Kidney (tissue), 13 donors: ENCODE measurements at regions not wholly inside any gene's neighbourhood (a gene's known extent, or its start where the extent isn't known, plus 50 kb on each side); places are given as distances from the start of the nearest gene placed in this dataset.
A peak's percentile ranks its signal among the peaks of the same experiment; 100 is the strongest.

ENCODE experiments used
- DNase-seq, 5 donors: peaks; one replicate each; pipeline ENCODE4 v3.0.0-alpha.2; 2013 to 2020
- FAIRE-seq: peaks from 2 replicates; lab custom pipeline; 2012; peaks lifted over from hg19 to GRCh38; lab: Jason Lieb, UNC
- H3K27ac ChIP-seq, 2 donors: one replicate each; pipeline ENCODE4 v1.7.0; 2013; ENCODE audit warnings: low read depth in 2 of 2, low read length in 2 of 2, inconsistent platforms in 1 of 2
- H3K27me3 ChIP-seq: one replicate; pipeline ENCODE4 v1.7.1; 2013; ENCODE audit warnings: low read length, inconsistent platforms; ENCODE audit not compliant: control insufficient read depth, insufficient read depth
- H3K36me3 ChIP-seq, 3 donors: one replicate each; pipeline versions ENCODE4 v1.7.0 to v1.7.1; 2013; ENCODE audit warnings: low read length in 3 of 3, control low read depth in 1 of 3, inconsistent platforms in 1 of 3; ENCODE audit not compliant: insufficient read depth in 3 of 3, control insufficient read depth in 2 of 3
- H3K4me1 ChIP-seq, 3 donors: one replicate each; pipeline versions ENCODE4 v1.7.0 to v1.7.1; 2013; ENCODE audit warnings: low read length in 3 of 3, inconsistent platforms in 1 of 3, low read depth in 1 of 3; ENCODE audit not compliant: control insufficient read depth in 2 of 3, insufficient read depth in 2 of 3
- H3K4me3 ChIP-seq, 3 donors: one replicate each; pipeline versions ENCODE4 v1.7.0 to v1.8.1; 2013; ENCODE audit warnings: low read length in 3 of 3, control low read depth in 1 of 3, inconsistent platforms in 1 of 3
- H3K9ac ChIP-seq, 3 donors: one replicate each; pipeline versions ENCODE4 v1.7.0 to v1.7.1; 2013; ENCODE audit warnings: low read length in 3 of 3, control low read depth in 1 of 3, inconsistent platforms in 1 of 3
- H3K9me3 ChIP-seq, 3 donors: one replicate each; pipeline versions ENCODE4 v1.7.0 to v1.7.1; 2013; ENCODE audit warnings: low read length in 3 of 3, control low read depth in 1 of 3, inconsistent platforms in 1 of 3; ENCODE audit not compliant: control insufficient read depth in 2 of 3, insufficient read depth in 1 of 3
- intact Hi-C: fragments of 100-400 bp; cut with DNase I; formaldehyde crosslinking; loops from one replicate; pipeline ENCODE4 v1.11.1; 2022
- TF ChIP-seq, protein P1 (sequence below): IDR thresholded peaks from 3 replicates; pipeline ENCODE4 v1.5.1; 2012; ENCODE audit warnings: mild to moderate bottlenecking, moderate library complexity, borderline replicate concordance; ENCODE audit not compliant: insufficient read depth; ENCODE audit errors: extremely low read depth
- donor health status: control.
- donor health status: control.
- donor health status: control.
- donor health status: control.
- donor health status: control.
- donor health status: DM: yes; HTN: yes; CAD: no.
- donor health status: Normal renal cell carcinoma (clear cell type).

DNA sequence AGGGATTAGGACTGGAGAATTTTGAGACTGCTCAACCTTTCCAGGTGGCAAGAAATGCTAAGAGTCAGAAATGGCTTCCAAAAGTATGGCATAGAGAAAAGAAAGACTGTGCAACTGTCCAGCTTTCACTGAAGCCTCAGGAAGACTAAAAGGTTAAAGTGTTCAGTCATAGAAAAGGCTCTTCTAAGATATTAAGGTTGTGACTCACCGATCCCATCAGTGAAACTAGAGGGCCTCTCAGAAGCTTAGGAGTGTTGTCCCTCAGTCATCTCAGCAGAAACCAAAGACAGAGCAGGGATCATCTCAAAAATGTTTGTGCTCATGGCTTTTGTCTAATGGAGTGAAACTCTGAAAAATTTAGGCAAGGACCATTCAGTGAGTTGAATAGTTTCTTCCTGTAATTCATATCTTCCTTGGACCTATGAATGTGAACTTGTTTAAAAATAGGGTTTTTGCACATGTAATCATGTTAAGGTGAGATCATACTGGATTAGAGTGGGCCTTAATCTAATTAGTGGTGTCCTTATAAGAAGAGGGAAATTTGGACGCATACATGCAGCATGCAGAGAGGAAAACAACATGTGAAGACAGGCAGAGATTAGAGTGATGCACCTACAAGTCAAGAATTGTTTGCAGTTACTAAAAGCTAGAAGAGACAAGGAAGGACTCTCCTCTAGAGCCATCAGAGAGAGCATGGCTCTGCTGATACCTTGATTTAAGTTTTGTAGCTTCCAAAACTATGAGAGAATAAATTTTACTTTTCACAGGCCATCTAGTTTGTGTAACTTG lies 71.3 kb downstream of the RPE65 start:
- Histone ChIP-seq H3K27ac (no peak overlapping the region), H3K9ac (no peak overlapping the region), H3K27me3 (no peaks in the 10 kb centered on the region), H3K4me1 (no peaks in the 10 kb centered on the region), H3K9me3 (no peaks in the 10 kb centered on the region), H3K36me3 (no peaks in the 10 kb centered on the region), H3K4me3 (no peak overlapping the region)
- DNase-seq: no peak
- intact Hi-C loops: no loop called here
- FAIRE-seq: no peak
- TF ChIP-seq, protein P1, sequence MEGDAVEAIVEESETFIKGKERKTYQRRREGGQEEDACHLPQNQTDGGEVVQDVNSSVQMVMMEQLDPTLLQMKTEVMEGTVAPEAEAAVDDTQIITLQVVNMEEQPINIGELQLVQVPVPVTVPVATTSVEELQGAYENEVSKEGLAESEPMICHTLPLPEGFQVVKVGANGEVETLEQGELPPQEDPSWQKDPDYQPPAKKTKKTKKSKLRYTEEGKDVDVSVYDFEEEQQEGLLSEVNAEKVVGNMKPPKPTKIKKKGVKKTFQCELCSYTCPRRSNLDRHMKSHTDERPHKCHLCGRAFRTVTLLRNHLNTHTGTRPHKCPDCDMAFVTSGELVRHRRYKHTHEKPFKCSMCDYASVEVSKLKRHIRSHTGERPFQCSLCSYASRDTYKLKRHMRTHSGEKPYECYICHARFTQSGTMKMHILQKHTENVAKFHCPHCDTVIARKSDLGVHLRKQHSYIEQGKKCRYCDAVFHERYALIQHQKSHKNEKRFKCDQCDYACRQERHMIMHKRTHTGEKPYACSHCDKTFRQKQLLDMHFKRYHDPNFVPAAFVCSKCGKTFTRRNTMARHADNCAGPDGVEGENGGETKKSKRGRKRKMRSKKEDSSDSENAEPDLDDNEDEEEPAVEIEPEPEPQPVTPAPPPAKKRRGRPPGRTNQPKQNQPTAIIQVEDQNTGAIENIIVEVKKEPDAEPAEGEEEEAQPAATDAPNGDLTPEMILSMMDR: no peak

DNA sequence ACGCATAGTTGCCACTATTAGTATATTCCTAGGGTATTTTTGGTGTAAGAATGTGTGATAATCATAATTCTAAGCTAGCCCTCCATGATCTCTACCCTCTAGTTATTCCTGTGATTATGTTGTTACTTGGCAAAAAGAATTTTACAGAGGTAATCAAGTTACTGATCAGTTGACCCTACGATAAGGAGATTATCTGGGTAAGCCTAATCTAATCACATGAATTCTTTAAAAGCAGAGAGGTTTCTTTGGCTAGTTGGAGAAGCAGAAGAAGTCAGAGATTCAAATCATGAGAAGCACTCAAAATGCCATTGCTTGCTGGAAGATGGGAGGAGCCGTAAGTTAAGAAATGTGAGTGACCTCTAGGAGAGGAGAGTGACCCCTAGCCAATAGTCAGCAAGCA lies 72.7 kb downstream of the RPE65 start:
- Histone ChIP-seq H3K36me3 (no peaks in the 10 kb centered on the region), H3K4me3 (no peak overlapping the region), H3K27ac (no peak overlapping the region), H3K4me1 (no peaks in the 10 kb centered on the region), H3K9me3 (no peaks in the 10 kb centered on the region), H3K9ac (no peak overlapping the region), H3K27me3 (no peaks in the 10 kb centered on the region)
- intact Hi-C loops: no loop called here
- DNase-seq: no peak
- TF ChIP-seq, protein P1: no peak
- FAIRE-seq: no peak

DNA sequence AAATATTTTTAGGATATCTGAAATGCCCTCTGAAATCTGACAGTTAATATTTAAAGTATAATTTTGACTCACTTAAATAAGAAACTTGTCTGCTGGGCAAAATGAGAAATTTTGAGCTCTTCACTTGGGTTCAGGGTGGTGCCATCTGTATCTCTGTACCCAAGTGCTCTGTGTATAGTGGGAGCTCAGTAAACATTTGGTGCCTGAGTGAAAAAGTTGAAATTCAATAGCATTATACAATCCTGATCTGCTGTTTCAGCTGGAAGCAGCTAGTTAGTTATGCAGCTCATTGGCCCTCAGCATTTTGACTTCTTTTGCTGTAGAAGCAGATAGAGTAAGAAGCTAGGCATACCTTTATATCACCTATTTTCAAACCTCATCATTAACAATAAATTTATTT lies 73.3 kb downstream of the RPE65 start:
- DNase-seq (peak in 2 of 5 donors; percentile 4 to 17), FAIRE-seq (no peak)
- TF ChIP-seq, protein P1: no peak
- H3K9me3 ChIP-seq: no peaks in the 10 kb centered on the region
- H3K36me3 ChIP-seq: no peaks in the 10 kb centered on the region
- H3K4me1 ChIP-seq: no peaks in the 10 kb centered on the region
- H3K27me3 ChIP-seq: no peaks in the 10 kb centered on the region
- no peak overlapping the region for H3K4me3 ChIP-seq
- intact Hi-C loops: no loop called here
- H3K9ac ChIP-seq: no peak overlapping the region
- no peak overlapping the region for H3K27ac ChIP-seq
